ENCODE measurements at regions not wholly inside any gene's neighbourhood (a gene's known extent, or its start where the extent isn't known, plus 50 kb on each side); places are given as distances from the start of the nearest gene placed in this dataset.
"Not testable (repeated sequence)": the region's sequence is repeated elsewhere in the genome, so short reads cannot be mapped to it uniquely, and the experiment has no call there.

GRCh38 chr5:7272408-7272965 is 123.5 kb upstream of the ADCY2 start:
- TF ChIP-seq CTCF (IDR thresholded peaks at IDR 0.05) = no peak
- intact Hi-C loops (cut with DNase I) = loop anchor here in 1 of 2 donors (10.0 kb wide), 1 partner anchor 102 kb away; no protein-coding TSS in a partner anchor
- Histone ChIP-seq H3K36me3 (ENCODE audit: insufficient read depth in 1 of 2, low read depth in 1 of 2) (no peaks in the 10 kb centered on the region), H3K27me3 (ENCODE audit: insufficient read depth in 3 of 3, low read length in 2 of 3) (no peaks in the 10 kb centered on the region), H3K4me1 (no peaks in the 10 kb centered on the region), H3K9me3 (no peaks in the 10 kb centered on the region), H3K27ac (no peak overlapping the region), H3K4me3 (no peak overlapping the region)
- DNase-seq (no peak), ATAC-seq (no peak)
- 86 to 92% (median 89%) methylated on average over 3 of the region's 3 CpGs for WGBS, 3 donors

- TF ChIP-seq CTCF (IDR thresholded peaks at IDR 0.05) = no peak
- H3K27ac ChIP-seq = no peak overlapping the region
- 76 to 78% (median 77%) methylated on average over 6 of the region's 6 CpGs for WGBS, 3 donors
- H3K36me3 ChIP-seq (ENCODE audit: insufficient read depth in 1 of 2, low read depth in 1 of 2) = no peaks in the 10 kb centered on the region
- H3K27me3 ChIP-seq (ENCODE audit: insufficient read depth in 3 of 3, low read length in 2 of 3) = no peaks in the 10 kb centered on the region
- no peaks in the 10 kb centered on the region for H3K9me3 ChIP-seq
- no peak for DNase-seq
- intact Hi-C loops (cut with DNase I) = loop anchor here in 1 of 2 donors (10.0 kb wide), 1 partner anchor 101 kb away; no protein-coding TSS in a partner anchor
- no peaks in the 10 kb centered on the region for H3K4me1 ChIP-seq
- no peak overlapping the region for H3K4me3 ChIP-seq
- no peak for ATAC-seq
These were observed 121.7 kb upstream of the ADCY2 start for GRCh38 chr5:7274203-7274602.

- H3K27ac ChIP-seq; intact Hi-C loops (cut with DNase I); H3K4me1 ChIP-seq; H3K27me3 ChIP-seq (ENCODE audit: insufficient read depth in 3 of 3, low read length in 2 of 3); ATAC-seq; DNase-seq; H3K9me3 ChIP-seq; H3K4me3 ChIP-seq; H3K36me3 ChIP-seq (ENCODE audit: insufficient read depth in 1 of 2, low read depth in 1 of 2): not testable (repeated sequence)
- WGBS, 3 donors = 84 to 95% (median 90%) methylated on average over 45 to 46 of the region's 46 CpGs
These were observed 106.3 kb upstream of the ADCY2 start for GRCh38 chr5:7289634-7290033.

GRCh38 chr5:7297821-7298220 is 98.1 kb upstream of the ADCY2 start:
- intact Hi-C loops (cut with DNase I); H3K4me1 ChIP-seq; H3K27me3 ChIP-seq (ENCODE audit: insufficient read depth in 3 of 3, low read length in 2 of 3); H3K9me3 ChIP-seq; H3K27ac ChIP-seq; DNase-seq; ATAC-seq; H3K36me3 ChIP-seq (ENCODE audit: insufficient read depth in 1 of 2, low read depth in 1 of 2); H3K4me3 ChIP-seq: not testable (repeated sequence)
- 46 to 63% methylated on average over 3 to 7 of the region's 8 CpGs; no CpG with 5 or more reads in 1 of the 3 donors for WGBS, 3 donors

- intact Hi-C loops (cut with DNase I); H3K27me3 ChIP-seq (ENCODE audit: insufficient read depth in 3 of 3, low read length in 2 of 3); DNase-seq; H3K36me3 ChIP-seq (ENCODE audit: insufficient read depth in 1 of 2, low read depth in 1 of 2); H3K4me1 ChIP-seq; ATAC-seq; H3K27ac ChIP-seq; H3K9me3 ChIP-seq; H3K4me3 ChIP-seq: not testable (repeated sequence)
- WGBS, 3 donors = 83 to 88% (median 85%) methylated on average over 7 to 10 of the region's 10 CpGs
These were observed 96.2 kb upstream of the ADCY2 start for GRCh38 chr5:7299731-7300130.

GRCh38 chr5:7305000-7305674 is 90.8 kb upstream of the ADCY2 start:
- ATAC-seq; H3K27me3 ChIP-seq (ENCODE audit: insufficient read depth in 3 of 3, low read length in 2 of 3); DNase-seq; H3K9me3 ChIP-seq; H3K36me3 ChIP-seq (ENCODE audit: insufficient read depth in 1 of 2, low read depth in 1 of 2); intact Hi-C loops (cut with DNase I); H3K4me3 ChIP-seq; H3K4me1 ChIP-seq; H3K27ac ChIP-seq: not testable (repeated sequence)
- 75 to 79% (median 76%) methylated on average over 6 of the region's 6 CpGs for WGBS, 3 donors

- H3K36me3 ChIP-seq (ENCODE audit: insufficient read depth in 1 of 2, low read depth in 1 of 2); H3K27me3 ChIP-seq (ENCODE audit: insufficient read depth in 3 of 3, low read length in 2 of 3); DNase-seq; intact Hi-C loops (cut with DNase I); H3K9me3 ChIP-seq; H3K4me3 ChIP-seq; ATAC-seq; H3K27ac ChIP-seq; H3K4me1 ChIP-seq: not testable (repeated sequence)
- WGBS, 3 donors = 87 to 93% (median 92%) methylated on average over 10 of the region's 10 CpGs
These were observed 89.4 kb upstream of the ADCY2 start for GRCh38 chr5:7306556-7306955.

GRCh38 chr5:7307709-7308108 is 88.2 kb upstream of the ADCY2 start:
- H3K27ac ChIP-seq; H3K27me3 ChIP-seq (ENCODE audit: insufficient read depth in 3 of 3, low read length in 2 of 3); DNase-seq; H3K4me1 ChIP-seq; H3K4me3 ChIP-seq; H3K36me3 ChIP-seq (ENCODE audit: insufficient read depth in 1 of 2, low read depth in 1 of 2); H3K9me3 ChIP-seq; intact Hi-C loops (cut with DNase I); ATAC-seq: not testable (repeated sequence)
- 83 to 94% (median 91%) methylated on average over 6 of the region's 6 CpGs for WGBS, 3 donors

- not testable (repeated sequence) for ATAC-seq
These were observed 86.2 kb upstream of the ADCY2 start for GRCh38 chr5:7309715-7310114.

More at GRCh38 chr5:7309715-7310114, 86.2 kb upstream of the ADCY2 start:
- H3K27me3 ChIP-seq (ENCODE audit: insufficient read depth in 3 of 3, low read length in 2 of 3); H3K4me1 ChIP-seq; DNase-seq; H3K9me3 ChIP-seq; H3K27ac ChIP-seq; H3K4me3 ChIP-seq; H3K36me3 ChIP-seq (ENCODE audit: insufficient read depth in 1 of 2, low read depth in 1 of 2); intact Hi-C loops (cut with DNase I): not testable (repeated sequence)
- WGBS, 3 donors = 22 to 41% (median 30%) methylated on average over 6 of the region's 6 CpGs

Measured in psoas muscle (tissue), 7 donors.